Chondrocyte (in vitro differentiated cells): ENCODE measurements at regions not wholly inside any gene's neighbourhood (a gene's known extent, or its start where the extent isn't known, plus 50 kb on each side); places are given as distances from the start of the nearest gene placed in this dataset.

Experiments
- DNase-seq: peaks from one replicate; pipeline ENCODE4 v3.0.0; 2021; ENCODE audit warnings: mixed read lengths, low spot score
- H3K27ac Mint-ChIP-seq: one replicate; pipeline ENCODE4 v1.8.0; 2021; ENCODE audit warnings: mild to moderate bottlenecking, moderate library complexity, mixed read lengths; ENCODE audit not compliant: unreplicated experiment
- H3K27me3 Mint-ChIP-seq: 2 replicates; pipeline ENCODE4 v1.8.0; 2021; ENCODE audit warnings: low read depth, mixed read lengths
- H3K36me3 Mint-ChIP-seq: 2 replicates; pipeline ENCODE4 v1.8.0; 2021; ENCODE audit warnings: low read depth, mixed read lengths
- H3K4me1 Mint-ChIP-seq: 2 replicates; pipeline ENCODE4 v1.8.0; 2021; ENCODE audit warnings: low read depth, mild to moderate bottlenecking, mixed read lengths
- H3K4me3 Mint-ChIP-seq: one replicate; pipeline ENCODE4 v1.8.0; 2021; ENCODE audit warnings: mild to moderate bottlenecking, moderate library complexity, mixed read lengths; ENCODE audit not compliant: unreplicated experiment
- H3K9me3 Mint-ChIP-seq: 2 replicates; pipeline ENCODE4 v1.8.0; 2021; ENCODE audit warnings: low read depth, mixed read lengths
- CTCF ChIP-seq: fragments of 200-600 bp; sonication (generic); IDR thresholded peaks from 2 replicates; pipeline ENCODE4 v1.5.0; 2021; ENCODE audit warnings: antibody characterized with exemption, mild to moderate bottlenecking, moderate library complexity

GRCh38 chr2:194014639-194015038 is 1642.4 kb upstream of the SLC39A10 start:
- TF ChIP-seq CTCF: no peak
- H3K4me1 Mint-ChIP-seq: no peaks in the 10 kb centered on the region

GRCh38 chr2:194004590-194005206 is 1652.3 kb upstream of the SLC39A10 start:
- H3K36me3 Mint-ChIP-seq: peaks cover 5% of the 10 kb centered on the region
- no peaks in the 10 kb centered on the region for H3K4me1 Mint-ChIP-seq
- no peak for TF ChIP-seq CTCF
- no peak overlapping the region for H3K27ac Mint-ChIP-seq
- H3K9me3 Mint-ChIP-seq: peaks cover 9% of the 10 kb centered on the region
- H3K4me3 Mint-ChIP-seq: no peak overlapping the region
- no peaks in the 10 kb centered on the region for H3K27me3 Mint-ChIP-seq
- DNase-seq: no peak

More at GRCh38 chr2:194014639-194015038, 1642.4 kb upstream of the SLC39A10 start:
- no peaks in the 10 kb centered on the region for H3K27me3 Mint-ChIP-seq
- H3K9me3 Mint-ChIP-seq: peaks cover 6% of the 10 kb centered on the region
- H3K27ac Mint-ChIP-seq: no peak overlapping the region
- DNase-seq: no peak
- H3K4me3 Mint-ChIP-seq: no peak overlapping the region
- peaks cover under 1% of the 10 kb centered on the region for H3K36me3 Mint-ChIP-seq

GRCh38 chr2:194003911-194004310 is 1653.1 kb upstream of the SLC39A10 start:
- TF ChIP-seq CTCF: no peak
- no peaks in the 10 kb centered on the region for H3K36me3 Mint-ChIP-seq
- no peaks in the 10 kb centered on the region for H3K4me1 Mint-ChIP-seq
- peaks cover 4% of the 10 kb centered on the region for H3K9me3 Mint-ChIP-seq
- no peak overlapping the region for H3K4me3 Mint-ChIP-seq
- DNase-seq: no peak
- H3K27ac Mint-ChIP-seq: no peak overlapping the region
- no peaks in the 10 kb centered on the region for H3K27me3 Mint-ChIP-seq

GRCh38 chr2:194002699-194003368 is 1654.2 kb upstream of the SLC39A10 start:
- no peak for TF ChIP-seq CTCF
- no peak for DNase-seq
- no peak overlapping the region for H3K4me3 Mint-ChIP-seq
- no peaks in the 10 kb centered on the region for H3K4me1 Mint-ChIP-seq
- H3K27me3 Mint-ChIP-seq: no peaks in the 10 kb centered on the region
- H3K9me3 Mint-ChIP-seq: no peaks in the 10 kb centered on the region
- no peak overlapping the region for H3K27ac Mint-ChIP-seq
- H3K36me3 Mint-ChIP-seq: no peaks in the 10 kb centered on the region

- Mint-ChIP-seq H3K36me3 (no peaks in the 10 kb centered on the region), H3K9me3 (no peaks in the 10 kb centered on the region), H3K27me3 (no peaks in the 10 kb centered on the region), H3K4me1 (peaks cover 10% of the 10 kb centered on the region), H3K27ac (no peak overlapping the region), H3K4me3 (no peak overlapping the region)
- TF ChIP-seq CTCF: no peak
- no peak for DNase-seq
Observed at GRCh38 chr2:193990868-193991267, 1666.2 kb upstream of the SLC39A10 start.
